Common myeloid progenitor, CD34-positive (primary cell): ENCODE measurements at regions not wholly inside any gene's neighbourhood (a gene's known extent, or its start where the extent isn't known, plus 50 kb on each side); places are given as distances from the start of the nearest gene placed in this dataset.

Experiments used
- CTCF ChIA-PET: fragments of 350-600 bp; sonication (Branson Sonifier 250); formaldehyde crosslinking; loops from one replicate; lab custom pipeline; 2021; ENCODE audit warnings: antibody characterized with exemption; lab: Charles Lee
- POLR2A ChIA-PET: fragments of 350-600 bp; sonication (Branson Sonifier 250); formaldehyde crosslinking; loops from one replicate; lab custom pipeline; 2021; ENCODE audit warnings: antibody characterized with exemption; lab: Charles Lee
- DNase-seq, 3 donors: peaks; one replicate each; pipeline versions ENCODE4 v3.0.0 to v3.0.0-alpha.2; 2013
- H3K27ac ChIP-seq, 2 experiments: 1 replicate in 1 of 2; 2 replicates in 1 of 2; pipeline ENCODE4 v1.7.0; 2013; ENCODE audit warnings: inconsistent platforms in 2 of 2, low read length in 2 of 2, mild to moderate bottlenecking in 2 of 2, low read depth in 1 of 2, moderate library complexity in 1 of 2; ENCODE audit not compliant: severe bottlenecking in 2 of 2, insufficient read depth in 1 of 2, poor library complexity in 1 of 2
- H3K27me3 ChIP-seq, 5 experiments: replicated peaks in 2 of 5; 1 replicate in 3 of 5; 2 replicates in 2 of 5; pipeline versions ENCODE4 v1.6.1 to v1.7.0; 2013; ENCODE audit warnings: low read length in 4 of 5, mild to moderate bottlenecking in 2 of 5, moderate library complexity in 2 of 5, inconsistent platforms in 1 of 5; ENCODE audit not compliant: insufficient read depth in 5 of 5, control insufficient read depth in 4 of 5
- H3K36me3 ChIP-seq, 4 experiments: 1 replicate in 2 of 4; 2 replicates in 2 of 4; pipeline versions ENCODE4 v1.6.1 to v1.7.0; 2013; ENCODE audit warnings: low read length in 3 of 4, control low read depth in 1 of 4, mild to moderate bottlenecking in 1 of 4; ENCODE audit not compliant: control insufficient read depth in 4 of 4, insufficient read depth in 4 of 4
- H3K4me1 ChIP-seq, 4 experiments: 1 replicate in 3 of 4; 2 replicates in 1 of 4; pipeline versions ENCODE4 v1.6.1 to v1.7.1; 2013; ENCODE audit warnings: low read length in 3 of 4, mild to moderate bottlenecking in 3 of 4, control low read depth in 1 of 4, inconsistent platforms in 1 of 4, moderate library complexity in 1 of 4; ENCODE audit not compliant: control insufficient read depth in 4 of 4, insufficient read depth in 4 of 4; ENCODE audit errors: control extremely low read depth in 1 of 4
- H3K4me3 ChIP-seq, 7 experiments: 1 replicate in 4 of 7; 2 replicates in 3 of 7; pipeline versions ENCODE4 v1.5.1 to v1.7.0; 2013; ENCODE audit warnings: mild to moderate bottlenecking in 7 of 7, low read length in 6 of 7, moderate library complexity in 6 of 7, inconsistent platforms in 2 of 7, low read depth in 2 of 7, control low read depth in 1 of 7; ENCODE audit not compliant: insufficient read depth in 4 of 7, control insufficient read depth in 1 of 7; ENCODE audit errors: extremely low read depth in 1 of 7
- H3K9me3 ChIP-seq, 5 experiments: 1 replicate in 4 of 5; 2 replicates in 1 of 5; pipeline versions ENCODE4 v1.6.1 to v1.7.1; 2013; ENCODE audit warnings: low read length in 4 of 5, mild to moderate bottlenecking in 2 of 5, inconsistent platforms in 1 of 5, low read depth in 1 of 5, moderate library complexity in 1 of 5; ENCODE audit not compliant: control insufficient read depth in 4 of 5, insufficient read depth in 2 of 5; ENCODE audit errors: control extremely low read depth in 1 of 5
- WGBS: methylation state at CpG from one replicate; pipeline ENCODE4 v1.1.5; 2013; ENCODE audit not compliant: insufficient coverage; 5-methylcytosine and 5-hydroxymethylcytosine counted together

GRCh38 chr2:185050804-185051203 lies 452.5 kb downstream of the ZNF804A start:
- 80% methylated on average over 1 of the region's 2 CpGs for WGBS
- H3K4me1 ChIP-seq, result no peaks in the 10 kb centered on the region
- H3K27me3 ChIP-seq, result no peaks in the 10 kb centered on the region
- H3K36me3 ChIP-seq, result no peaks in the 10 kb centered on the region
- DNase-seq, result no peak
- POLR2A ChIA-PET, result no interaction called here
- no peak overlapping the region for H3K27ac ChIP-seq
- H3K9me3 ChIP-seq, result no peaks in the 10 kb centered on the region
- H3K4me3 ChIP-seq, result no peak overlapping the region
- CTCF ChIA-PET, result no interaction called here

GRCh38 chr2:185063761-185064160 lies 465.4 kb downstream of the ZNF804A start:
- DNase-seq, result no peak
- ChIA-PET CTCF (no interaction called here), POLR2A (no interaction called here)
- H3K9me3 ChIP-seq, result no peaks in the 10 kb centered on the region
- H3K4me3 ChIP-seq, result no peak overlapping the region
- H3K36me3 ChIP-seq, result no peaks in the 10 kb centered on the region
- no peaks in the 10 kb centered on the region for H3K4me1 ChIP-seq
- WGBS, result 100% methylated on average over 1 of the region's 1 CpG
- H3K27ac ChIP-seq, result no peak overlapping the region
- H3K27me3 ChIP-seq, result no peaks in the 10 kb centered on the region

- Histone ChIP-seq H3K4me1 (no peaks in the 10 kb centered on the region), H3K36me3 (no peaks in the 10 kb centered on the region), H3K27me3 (no peaks in the 10 kb centered on the region), H3K9me3 (no peaks in the 10 kb centered on the region), H3K4me3 (no peak overlapping the region), H3K27ac (no peak overlapping the region)
- no peak for DNase-seq
- ChIA-PET CTCF (no interaction called here), POLR2A (no interaction called here)
- no CpG with 5 or more reads among the region's 1 CpG for WGBS
Observed at GRCh38 chr2:185066128-185066527, 467.8 kb downstream of the ZNF804A start.

GRCh38 chr2:185069107-185069506 lies 470.8 kb downstream of the ZNF804A start:
- Histone ChIP-seq H3K27ac (no peak overlapping the region), H3K4me1 (no peaks in the 10 kb centered on the region), H3K4me3 (no peak overlapping the region), H3K36me3 (no peaks in the 10 kb centered on the region), H3K27me3 (no peaks in the 10 kb centered on the region), H3K9me3 (no peaks in the 10 kb centered on the region)
- no peak for DNase-seq
- ChIA-PET CTCF (no interaction called here), POLR2A (no interaction called here)
- WGBS, result no CpG with 5 or more reads among the region's 2 CpGs

DNA sequence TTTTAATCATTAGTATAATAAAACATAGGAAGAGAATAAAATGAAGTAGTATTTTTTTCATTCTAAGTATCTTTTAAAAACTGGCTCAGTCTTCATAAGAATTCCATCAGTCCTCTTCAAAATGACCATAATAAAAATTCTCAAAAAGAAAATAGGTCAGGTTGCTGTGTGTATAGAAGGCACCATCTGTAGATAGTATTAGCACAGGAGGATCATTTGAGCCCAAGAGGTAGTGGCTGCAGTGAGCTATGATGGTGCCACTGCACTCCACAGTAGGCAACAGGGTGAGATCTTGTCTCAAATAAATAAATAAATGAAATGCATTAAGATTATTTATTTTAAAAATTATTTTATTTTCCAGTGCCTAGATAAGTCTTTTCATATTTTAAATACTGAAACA lies 475.8 kb downstream of the ZNF804A start:
- ChIA-PET CTCF (no interaction called here), POLR2A (no interaction called here)
- Histone ChIP-seq H3K9me3 (no peaks in the 10 kb centered on the region), H3K27ac (no peak overlapping the region), H3K27me3 (no peaks in the 10 kb centered on the region), H3K36me3 (no peaks in the 10 kb centered on the region), H3K4me1 (no peaks in the 10 kb centered on the region), H3K4me3 (no peak overlapping the region)
- DNase-seq, result no peak

- CTCF ChIA-PET, result no interaction called here
- Histone ChIP-seq H3K36me3 (no peaks in the 10 kb centered on the region), H3K9me3 (no peaks in the 10 kb centered on the region), H3K27ac (no peak overlapping the region), H3K4me3 (no peak overlapping the region), H3K4me1 (no peaks in the 10 kb centered on the region), H3K27me3 (no peaks in the 10 kb centered on the region)
- WGBS, result 100% methylated on average over 2 of the region's 3 CpGs
- DNase-seq, result no peak
- POLR2A ChIA-PET, result no interaction called here
Observed at GRCh38 chr2:185082749-185083148, 484.4 kb downstream of the ZNF804A start.

- Histone ChIP-seq H3K4me1 (no peaks in the 10 kb centered on the region), H3K27me3 (no peaks in the 10 kb centered on the region), H3K36me3 (no peaks in the 10 kb centered on the region), H3K9me3 (peaks cover 0 to 2% (median 0%) of the 10 kb centered on the region in 5 experiments), H3K27ac (no peak overlapping the region), H3K4me3 (no peak overlapping the region)
- ChIA-PET CTCF (no interaction called here), POLR2A (no interaction called here)
- DNase-seq, result no peak
- 75% methylated on average over 1 of the region's 2 CpGs for WGBS
Observed at GRCh38 chr2:185108588-185108987, 510.3 kb downstream of the ZNF804A start.
